OCI-M1 (cell line): ENCODE measurements at regions not wholly inside any gene's neighbourhood (a gene's known extent, or its start where the extent isn't known, plus 50 kb on each side); places are given as distances from the start of the nearest gene placed in this dataset.
"Not testable (repeated sequence)": the region's sequence is repeated elsewhere in the genome, so short reads cannot be mapped to it uniquely, and the experiment has no call there.

Source experiments
- DNase-seq: peaks from one replicate; lab custom pipeline; 2025; lab: John Stamatoyannopoulos, UW

DNA sequence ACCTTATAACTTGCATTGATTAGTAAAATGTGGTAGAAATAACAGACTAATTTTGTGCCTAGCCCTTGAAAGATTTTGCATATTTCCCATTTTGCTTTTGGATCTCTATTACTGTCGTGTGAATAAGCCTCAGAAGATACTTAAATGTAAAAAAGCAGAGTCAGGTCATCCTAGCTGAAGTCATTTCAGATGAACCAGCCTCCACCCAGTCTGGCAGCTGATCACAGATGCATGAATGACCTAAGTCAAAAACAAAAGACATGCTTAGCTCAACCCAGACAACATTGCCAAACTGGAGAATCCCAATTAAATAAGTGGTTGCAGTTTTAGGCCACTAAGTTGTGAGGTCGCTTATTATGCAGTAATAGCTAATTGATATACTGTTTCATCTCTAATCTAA lies 349.9 kb downstream of the C12orf50 start:
- DNase-seq, result no peak

DNA sequence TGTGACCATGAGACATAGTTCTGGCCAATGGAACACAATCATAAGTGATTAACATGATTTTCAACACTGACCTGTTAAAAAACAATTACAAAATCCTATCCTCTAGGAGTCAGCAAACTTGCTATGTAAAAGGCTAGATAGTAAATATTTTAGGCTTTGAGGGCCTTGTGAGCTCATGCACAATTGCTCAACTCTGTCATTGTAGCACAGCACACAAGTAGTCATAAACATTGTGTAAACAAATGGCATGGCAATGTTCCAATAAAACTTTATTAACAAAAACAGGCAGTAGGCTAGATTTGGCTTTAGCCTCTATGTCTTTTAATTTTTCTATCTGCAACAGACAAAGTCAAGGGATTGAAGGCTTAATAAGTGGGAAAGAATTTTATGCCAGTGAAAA lies 350.7 kb downstream of the C12orf50 start:
- DNase-seq, result no peak

DNA sequence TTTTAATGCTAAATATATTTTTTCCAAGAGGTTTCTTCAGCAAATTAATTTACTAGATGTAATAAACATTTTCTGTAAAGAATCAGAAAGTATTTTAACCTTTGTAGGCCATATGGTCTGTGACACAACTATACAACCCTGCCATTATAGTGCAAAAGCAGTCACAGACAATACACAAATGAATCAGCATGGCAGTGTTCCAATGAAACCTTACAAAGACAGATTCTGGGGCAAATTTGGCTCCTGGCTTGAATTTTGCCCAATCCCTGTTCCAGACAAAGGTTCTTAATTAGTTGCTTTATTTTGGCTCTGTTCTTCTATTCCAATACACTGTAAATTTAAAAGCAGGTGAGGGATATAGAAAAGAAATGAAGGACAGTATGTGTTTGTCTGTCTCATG lies 352.5 kb downstream of the C12orf50 start:
- DNase-seq, result no peak

DNA sequence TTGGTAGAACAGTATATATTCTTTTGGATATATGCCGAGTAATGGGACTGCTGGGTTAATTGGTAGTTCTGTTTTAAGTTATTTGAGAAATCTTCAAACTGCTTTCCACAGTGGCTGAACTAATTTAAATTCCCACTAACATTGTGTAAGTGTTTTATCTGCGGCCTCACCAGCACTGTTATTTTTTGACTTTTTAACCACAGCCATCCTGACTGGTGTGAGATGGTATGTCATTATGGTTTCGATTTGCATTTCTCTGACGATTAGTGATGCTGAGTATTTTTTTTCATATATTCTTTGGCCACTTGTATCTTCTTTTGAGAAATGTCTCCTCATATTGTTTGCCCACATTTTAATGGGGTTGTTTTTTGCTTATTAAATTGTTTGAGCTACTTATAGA lies 357.4 kb downstream of the C12orf50 start:
- no peak for DNase-seq

DNA sequence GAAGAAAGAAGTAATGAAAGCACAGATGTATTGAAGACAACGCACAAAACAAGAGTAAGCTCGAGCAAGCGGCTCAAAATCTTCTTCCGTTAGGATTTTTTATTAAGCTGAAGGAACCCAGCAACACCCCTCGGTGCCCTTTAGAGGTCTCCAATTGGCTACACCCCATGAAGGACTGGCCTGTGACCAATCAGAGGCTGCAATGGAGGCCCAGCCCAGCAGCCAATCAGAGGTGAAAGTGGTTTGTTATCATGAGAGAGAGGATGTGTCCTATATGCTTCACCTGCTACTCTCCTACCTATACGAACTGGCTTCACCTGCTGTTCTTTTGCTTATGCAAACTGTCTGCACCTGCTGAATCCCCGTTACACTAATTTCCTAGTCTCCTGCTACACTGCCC lies 358.8 kb downstream of the C12orf50 start:
- DNase-seq, result no peak

DNA sequence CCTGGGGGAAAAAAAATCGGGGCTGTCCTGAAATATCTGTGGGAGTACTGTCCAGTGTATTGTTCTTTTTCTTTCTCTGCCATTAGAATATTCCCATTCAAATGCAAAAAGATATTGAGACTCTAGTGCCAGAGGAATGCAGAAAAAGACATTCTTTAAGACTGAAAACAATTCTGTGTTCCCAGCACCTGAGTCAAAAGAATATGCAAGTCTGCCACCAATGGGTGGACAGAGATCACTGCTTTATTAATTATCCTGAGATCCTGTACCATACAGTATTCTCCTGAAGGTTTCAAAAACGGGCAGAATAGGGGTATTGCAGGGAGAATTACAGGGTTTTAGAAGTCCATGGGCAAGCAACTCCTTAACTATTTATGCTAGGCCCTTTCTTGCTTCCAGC lies 361.8 kb downstream of the C12orf50 start:
- peak; percentile 49 for DNase-seq

DNA sequence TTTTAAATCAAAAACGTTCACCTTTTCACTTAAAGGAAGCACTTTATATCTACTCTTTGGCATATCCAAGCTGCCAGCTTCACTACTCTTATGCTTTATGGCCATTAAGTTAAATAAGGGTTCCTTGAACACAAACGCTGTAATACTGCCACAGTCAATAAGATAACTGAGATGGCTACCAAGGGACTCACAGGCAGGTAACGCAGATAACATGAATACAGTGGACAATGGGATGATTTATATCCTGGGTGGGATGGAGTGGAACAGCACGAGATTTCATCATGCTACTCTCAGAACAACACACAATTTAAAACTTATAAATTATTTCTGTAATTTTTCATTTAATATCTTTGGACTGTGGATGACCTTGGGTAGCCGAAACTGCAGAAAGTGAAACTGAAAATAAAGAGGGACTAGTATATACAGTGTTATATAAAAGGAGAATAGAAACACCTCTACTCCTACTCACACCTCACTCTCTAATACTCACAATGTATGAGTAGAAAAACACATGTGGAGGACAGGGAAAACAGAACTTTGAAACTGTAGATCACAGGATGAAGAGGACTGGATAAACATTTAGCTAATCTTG lies 367.3 kb downstream of the C12orf50 start:
- peak; percentile 78 for DNase-seq

DNA sequence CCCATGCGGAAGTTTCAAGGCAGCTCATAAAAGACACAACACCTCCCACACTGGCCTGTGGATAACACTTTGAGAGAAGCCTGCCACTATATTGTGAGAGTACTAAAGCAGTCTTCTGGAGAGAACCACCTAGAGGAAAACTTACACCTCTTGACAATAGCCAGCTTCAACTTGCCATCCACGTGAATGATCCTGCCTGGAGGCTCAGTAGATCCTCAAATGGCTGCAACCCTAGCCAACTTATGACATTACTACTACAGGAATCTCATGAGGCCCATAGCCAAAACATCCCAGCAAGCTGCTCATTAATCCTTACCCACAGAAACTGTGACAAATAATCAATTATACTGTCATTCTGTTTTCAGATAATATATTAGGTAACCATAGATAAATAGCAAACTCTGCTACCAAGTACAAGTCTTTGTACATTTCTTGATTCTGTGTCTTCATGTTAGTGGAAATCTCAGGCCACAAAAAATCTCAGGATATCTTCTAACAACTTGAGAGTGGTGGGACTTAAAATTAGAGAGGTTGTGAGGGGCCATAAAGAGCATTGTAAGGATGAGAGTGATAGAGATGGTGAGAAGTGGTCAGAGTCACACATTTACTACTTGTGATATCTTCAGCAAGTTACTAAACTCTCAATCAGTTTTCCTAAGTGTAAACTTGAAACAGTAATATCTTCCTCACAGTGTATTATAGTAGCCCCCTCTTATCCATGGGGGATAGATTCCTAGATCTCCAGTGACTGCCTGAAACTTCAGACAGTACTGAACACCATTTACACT lies 368.0 kb downstream of the C12orf50 start:
- DNase-seq, result no peak

DNA sequence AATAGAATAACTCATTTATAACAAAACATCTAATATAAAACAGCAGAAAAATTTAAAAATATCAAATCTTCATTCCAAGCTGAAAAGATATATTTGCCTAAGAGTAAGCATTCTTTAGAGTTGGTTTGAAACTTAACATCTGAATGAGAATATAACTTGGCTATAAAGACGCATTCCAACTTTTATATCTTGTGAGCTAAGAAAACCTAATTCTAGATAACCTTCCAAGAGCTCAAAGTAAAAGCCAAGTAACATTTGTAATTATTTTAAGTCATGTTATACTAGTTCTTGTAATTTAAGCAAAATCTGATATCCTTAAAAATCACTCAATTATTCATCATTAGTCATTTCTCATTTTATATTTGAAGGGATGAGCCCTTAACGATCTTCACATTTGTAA lies 368.9 kb downstream of the C12orf50 start:
- DNase-seq, result no peak

DNA sequence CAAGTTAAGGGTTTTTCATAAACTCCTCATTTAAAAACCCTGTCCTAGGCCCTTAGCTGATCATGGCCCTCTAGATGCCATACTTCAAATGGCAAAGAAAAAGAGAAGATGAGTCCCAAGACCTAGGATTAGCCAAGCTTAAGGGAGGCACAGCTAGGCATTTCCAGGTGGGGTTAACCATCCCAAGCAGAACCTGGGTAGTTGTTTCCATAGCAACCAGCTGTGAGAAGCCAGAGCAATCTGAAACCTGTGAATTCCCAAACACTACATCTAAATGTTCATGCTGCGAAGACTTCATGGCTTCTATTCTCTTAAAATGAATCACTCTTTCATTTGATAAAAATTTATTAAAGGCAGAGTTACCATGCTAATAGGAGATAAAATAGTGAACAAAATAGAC lies 372.9 kb downstream of the C12orf50 start:
- no peak for DNase-seq

DNA sequence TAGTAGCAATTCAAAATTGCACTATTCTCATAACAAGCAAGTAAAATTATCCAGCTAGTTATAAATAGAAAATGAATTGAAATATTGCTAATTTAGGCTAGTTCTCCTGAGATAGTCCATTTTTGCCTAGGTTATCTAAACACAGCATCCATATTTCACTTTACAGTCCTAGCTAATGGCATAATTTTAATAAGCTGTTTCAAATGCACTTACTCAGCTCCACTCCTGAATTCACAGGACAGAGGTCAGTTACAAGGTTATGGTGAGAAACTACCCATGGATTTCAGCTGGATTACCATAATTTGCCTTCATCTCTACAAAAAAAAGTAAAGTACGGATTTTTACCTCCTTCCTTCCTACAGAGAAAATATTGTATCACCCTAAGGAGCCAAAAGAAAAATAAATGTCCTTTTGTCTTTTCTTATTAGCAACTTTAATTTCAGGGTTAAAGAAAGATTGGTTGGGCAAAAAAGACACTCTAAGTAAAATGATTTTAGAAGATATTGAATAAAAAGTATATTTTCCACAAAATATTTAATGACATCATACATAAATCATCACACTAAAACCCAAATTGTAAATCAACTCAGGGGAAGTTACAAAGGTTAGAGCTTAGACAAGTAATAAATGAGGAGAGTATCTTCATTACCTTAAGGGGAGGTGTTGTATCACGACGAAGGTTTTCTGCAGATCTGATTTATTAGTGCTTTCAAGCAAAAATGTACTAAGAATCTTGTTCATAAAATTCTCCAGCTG lies 377.4 kb downstream of the C12orf50 start:
- no peak for DNase-seq

DNA sequence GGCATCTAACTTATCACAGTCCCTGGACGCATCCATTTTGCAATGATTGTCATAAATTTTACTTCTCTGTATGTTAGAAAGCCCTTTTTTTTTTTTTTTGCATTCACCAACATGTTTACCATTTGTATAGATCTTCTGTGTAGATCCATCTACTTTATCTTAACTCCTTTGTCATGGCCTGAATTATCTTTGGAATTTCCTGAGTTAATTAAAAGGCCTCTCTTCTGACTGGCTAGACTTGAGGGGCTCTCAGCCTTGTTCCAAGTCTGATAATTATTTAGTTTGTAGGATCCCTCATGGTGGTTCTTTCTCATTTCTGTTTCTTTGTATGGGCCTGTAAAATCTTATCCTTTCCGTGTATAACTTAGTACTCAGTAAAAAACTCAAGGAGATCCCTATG lies 387.0 kb downstream of the C12orf50 start:
- DNase-seq, result no peak

DNA sequence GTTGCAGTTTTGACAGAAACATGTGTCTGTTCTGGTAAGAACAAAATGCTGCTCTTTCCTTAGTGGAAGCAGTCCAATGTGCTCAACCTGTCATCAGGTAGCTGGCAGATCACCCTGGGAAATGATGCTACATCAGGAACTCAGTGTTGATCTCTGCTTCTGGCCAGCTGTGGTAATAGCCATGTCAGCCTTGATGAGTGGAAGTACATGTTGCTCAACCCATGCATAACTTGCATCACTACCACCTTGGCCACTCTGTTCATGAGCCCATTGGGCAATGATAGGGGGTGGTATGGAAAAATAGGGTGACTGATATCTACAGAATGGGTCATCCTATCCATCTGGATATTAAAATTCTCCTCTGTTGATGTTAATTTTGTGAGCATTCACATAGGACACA lies 411.0 kb downstream of the C12orf50 start:
- DNase-seq, result no peak

DNA sequence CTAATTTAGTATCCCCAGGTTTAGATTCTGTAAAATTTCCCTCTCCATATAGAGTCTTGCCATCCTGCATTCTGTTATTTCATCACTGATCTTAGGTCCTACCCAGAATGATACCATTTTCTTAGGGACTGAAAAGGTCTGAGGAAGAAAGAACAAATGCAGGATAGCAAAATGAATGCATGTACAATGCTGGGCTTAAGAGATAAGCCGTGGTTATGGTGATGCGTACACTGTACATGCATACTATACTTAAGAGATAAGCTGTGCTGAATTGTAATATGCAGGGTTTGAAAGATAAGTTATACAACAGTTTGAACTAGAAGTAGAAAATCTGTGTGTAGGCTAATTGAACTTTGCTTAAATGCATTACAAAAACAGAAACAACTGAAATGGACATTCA lies 416.2 kb downstream of the C12orf50 start:
- peak; percentile 93 for DNase-seq

DNA sequence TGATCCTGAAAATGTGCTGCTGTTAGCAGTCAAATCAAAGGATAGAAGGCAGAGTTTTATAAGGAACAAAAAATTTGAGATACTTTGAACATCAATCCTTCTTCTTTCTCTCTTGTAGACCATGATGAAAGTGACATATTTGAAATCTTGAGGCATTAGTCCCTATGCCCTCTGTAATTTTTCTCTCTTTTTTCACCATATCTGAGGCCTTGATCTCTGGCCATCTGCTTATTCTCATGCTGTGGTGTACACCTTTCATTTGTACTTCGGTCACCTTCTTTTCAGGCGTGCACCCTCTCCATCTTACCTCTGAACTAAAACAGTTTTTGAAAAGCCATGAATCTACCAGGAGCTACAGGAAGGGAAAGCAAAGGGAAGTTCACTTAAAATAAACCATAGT lies 420.9 kb downstream of the C12orf50 start:
- no peak for DNase-seq

DNA sequence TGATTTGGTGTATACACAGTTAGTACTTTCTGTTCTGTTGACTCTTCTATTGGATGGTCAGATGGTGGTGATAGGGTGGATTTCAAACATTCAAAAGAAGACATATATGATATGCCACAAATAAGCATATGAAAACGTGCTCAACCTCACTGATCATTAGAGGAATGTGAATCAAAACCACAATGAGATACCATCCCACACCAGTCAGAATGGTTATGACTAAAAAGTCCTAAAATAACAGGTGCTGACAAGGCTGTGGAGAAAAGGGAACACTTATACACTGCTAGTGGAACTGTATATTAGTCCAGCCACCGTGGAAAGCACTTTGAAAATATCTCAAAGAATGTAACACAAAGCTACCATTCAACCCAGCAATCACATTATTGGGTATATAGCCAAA lies 425.5 kb downstream of the C12orf50 start:
- DNase-seq, result no peak

DNA sequence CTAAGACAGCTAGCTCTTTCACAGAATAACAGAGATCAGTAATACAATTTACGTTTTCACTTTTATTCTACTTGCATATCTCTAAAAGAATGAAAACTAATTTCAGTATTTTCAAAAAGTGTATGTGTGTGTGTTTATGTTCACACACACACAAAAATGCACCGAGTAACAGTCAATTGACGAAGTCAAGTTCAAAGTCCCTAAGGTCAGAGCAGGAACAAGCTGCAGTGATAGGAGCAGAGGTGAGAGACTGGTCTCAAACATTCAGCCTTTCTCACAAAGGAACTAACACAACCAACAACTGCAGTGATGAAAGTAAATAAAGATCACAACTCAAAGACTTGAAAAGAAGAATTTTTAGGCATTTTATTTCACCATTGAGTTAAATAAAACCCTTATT lies 429.7 kb downstream of the C12orf50 start:
- DNase-seq, result no peak

DNA sequence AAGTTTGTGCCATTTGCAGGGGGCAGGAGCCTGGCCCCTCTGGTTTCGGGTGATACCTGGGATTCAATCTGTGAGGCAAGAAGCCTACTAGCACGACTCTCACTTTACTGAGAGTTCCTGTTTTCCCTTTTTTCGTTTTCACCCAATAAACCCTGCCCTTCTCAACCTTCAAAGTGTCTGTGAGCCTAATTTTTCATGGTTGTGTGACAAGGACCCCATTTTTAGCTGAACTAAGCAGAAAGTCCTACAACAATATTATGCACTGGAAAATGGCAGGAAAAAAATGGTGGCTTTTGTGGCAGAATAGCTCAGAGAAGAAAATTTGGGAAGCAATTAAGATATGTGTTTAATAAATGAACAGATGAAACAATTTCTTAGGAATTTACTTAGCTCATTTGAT lies 432.1 kb downstream of the C12orf50 start:
- DNase-seq, result no peak

DNA sequence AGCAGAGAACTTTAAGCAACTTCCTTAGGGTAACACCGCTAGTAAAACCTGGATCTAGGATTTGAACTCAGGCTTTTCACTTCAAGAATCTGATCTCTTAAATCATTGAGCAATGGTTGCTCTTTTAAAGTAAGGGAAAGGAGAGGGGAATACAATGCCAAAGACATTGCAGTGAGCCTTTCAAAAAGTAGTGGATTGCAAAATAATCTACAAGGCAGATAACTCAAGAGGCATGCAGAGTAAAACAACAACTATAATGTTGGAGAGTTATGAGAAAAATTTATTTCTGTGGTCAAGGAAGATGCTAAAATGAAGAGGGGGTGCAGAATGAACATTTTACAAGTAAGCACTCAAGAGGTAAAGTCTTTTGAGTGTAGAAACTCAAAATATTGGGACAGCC lies 432.6 kb downstream of the C12orf50 start:
- DNase-seq, result no peak

DNA sequence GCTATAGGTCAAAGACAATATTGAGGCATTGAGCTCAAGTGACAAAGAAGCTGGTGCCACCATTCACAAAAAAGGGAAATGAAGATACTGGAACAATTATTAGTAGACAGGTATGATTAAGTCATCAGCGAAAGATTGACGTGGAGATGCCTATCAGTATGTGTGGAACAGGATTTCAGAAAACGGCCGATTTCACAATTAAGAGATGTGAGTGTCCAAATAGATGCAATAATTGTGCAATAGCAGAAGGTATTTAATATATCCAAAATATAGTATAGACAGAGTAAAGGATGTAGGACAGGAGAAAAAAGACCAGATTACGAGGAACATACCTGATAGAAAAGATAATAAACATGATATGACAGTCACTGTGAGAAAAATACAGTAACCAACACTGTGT lies 433.1 kb downstream of the C12orf50 start:
- DNase-seq, result no peak

DNA sequence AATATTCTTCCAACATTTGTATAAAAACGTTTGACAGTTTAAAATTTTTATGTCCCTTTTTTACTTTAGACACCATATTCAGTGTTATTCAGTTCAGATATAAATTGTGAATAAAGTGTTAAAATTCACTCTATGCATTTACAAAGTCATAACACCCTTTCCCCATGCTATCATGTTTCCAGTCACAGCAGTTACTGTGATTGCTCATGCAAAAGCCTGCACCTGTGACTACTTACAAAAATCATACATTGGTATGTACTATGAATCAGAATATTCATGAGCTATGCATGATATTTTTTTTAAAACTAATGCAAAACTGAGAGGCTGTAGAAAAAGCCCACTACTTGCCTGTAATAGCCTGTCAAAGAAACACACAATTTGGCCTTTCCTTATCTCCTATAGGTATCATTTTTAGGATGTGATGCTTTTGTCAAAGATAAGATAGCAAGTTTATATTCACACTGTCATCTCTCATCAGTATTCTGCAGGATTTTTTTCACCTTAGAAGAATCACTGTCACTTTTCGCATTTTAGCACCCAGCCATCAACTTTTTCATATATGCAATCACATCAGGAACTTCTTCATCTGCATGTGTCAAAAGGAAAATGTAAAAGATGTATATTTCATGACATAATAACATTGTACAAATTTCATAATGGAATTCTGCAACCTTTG lies 443.2 kb downstream of the C12orf50 start:
- no peak for DNase-seq

DNA sequence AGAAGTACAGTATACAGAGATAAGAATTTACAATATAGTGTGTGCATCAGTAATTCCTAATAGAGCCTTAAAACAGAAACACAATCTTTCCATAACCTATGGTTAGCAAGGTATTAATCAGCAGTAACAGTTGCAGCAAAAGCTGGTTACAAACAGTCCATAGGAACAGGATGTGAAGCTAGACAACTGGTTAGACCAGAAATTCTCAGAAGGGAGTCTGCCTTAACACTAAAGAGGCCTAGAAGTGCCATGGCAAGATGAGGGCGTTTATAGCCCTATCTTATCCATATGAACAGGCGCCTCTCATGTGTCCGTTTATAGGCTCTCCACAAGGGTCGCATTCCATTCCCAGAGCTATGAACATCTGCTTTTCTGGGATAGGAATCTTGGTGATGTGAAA lies 450.1 kb downstream of the C12orf50 start:
- DNase-seq, result not testable (repeated sequence)

DNA sequence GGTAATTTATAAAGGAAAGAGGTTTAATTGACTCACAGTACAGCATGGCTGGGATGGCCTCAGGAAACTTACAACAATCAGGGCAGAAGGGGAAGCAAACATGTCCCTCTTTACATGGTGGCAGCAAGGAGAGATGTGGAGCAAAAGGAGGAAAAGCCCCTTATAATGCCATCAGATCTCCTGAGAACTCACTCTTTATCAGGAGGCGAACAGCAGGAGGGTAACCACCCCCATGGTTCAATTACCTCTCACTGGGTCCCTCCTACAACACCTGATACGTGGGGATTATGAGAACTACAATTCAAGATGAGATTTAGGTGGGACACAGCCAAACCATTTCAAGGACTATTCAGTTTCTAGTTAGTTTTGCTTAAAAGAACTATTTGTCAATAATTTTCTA lies 453.3 kb downstream of the C12orf50 start:
- DNase-seq, result no peak
